Naive B cell (primary cell): ENCODE measurements at regions not wholly inside any gene's neighbourhood (a gene's known extent, or its start where the extent isn't known, plus 50 kb on each side); places are given as distances from the start of the nearest gene placed in this dataset.

Source experiments
- ATAC-seq, 2 donors: fragments of 150-1000 bp; cut with Tn5 transposase; 2 replicates each; pipeline ENCODE4 v1.10.0; 2021; ENCODE audit warnings: low read depth in 2 of 2, mild to moderate bottlenecking in 2 of 2, moderate library complexity in 2 of 2
- DNase-seq: peaks from one replicate; pipeline ENCODE4 v3.0.0; 2022
- H3K27ac Mint-ChIP-seq, 6 donors: one replicate each; pipeline ENCODE4 v1.8.0; 2020 to 2022; ENCODE audit warnings: mild to moderate bottlenecking in 6 of 6, mixed read lengths in 6 of 6, moderate library complexity in 5 of 6, inconsistent platforms in 2 of 6
- H3K27me3 Mint-ChIP-seq, 3 donors: one replicate each; pipeline ENCODE4 v1.8.0; 2021 to 2022; ENCODE audit warnings: mixed read lengths in 3 of 3, mild to moderate bottlenecking in 1 of 3
- H3K36me3 Mint-ChIP-seq, 2 donors: one replicate each; pipeline ENCODE4 v1.8.0; 2020 to 2022; ENCODE audit warnings: mixed read lengths in 2 of 2, inconsistent platforms in 1 of 2, mild to moderate bottlenecking in 1 of 2
- H3K4me1 Mint-ChIP-seq, 3 donors: one replicate each; pipeline ENCODE4 v1.8.0; 2020 to 2022; ENCODE audit warnings: mixed read lengths in 3 of 3, inconsistent platforms in 1 of 3, mild to moderate bottlenecking in 1 of 3, moderate library complexity in 1 of 3
- H3K4me3 Mint-ChIP-seq, 8 donors: one replicate each; pipeline ENCODE4 v1.8.0; 2020 to 2022; ENCODE audit warnings: mild to moderate bottlenecking in 8 of 8, mixed read lengths in 8 of 8, moderate library complexity in 8 of 8, inconsistent platforms in 2 of 8
- H3K9me3 Mint-ChIP-seq, 7 donors: one replicate each; pipeline ENCODE4 v1.8.0; 2020 to 2022; ENCODE audit warnings: mixed read lengths in 7 of 7, mild to moderate bottlenecking in 5 of 7, inconsistent platforms in 2 of 7, moderate library complexity in 1 of 7

DNA sequence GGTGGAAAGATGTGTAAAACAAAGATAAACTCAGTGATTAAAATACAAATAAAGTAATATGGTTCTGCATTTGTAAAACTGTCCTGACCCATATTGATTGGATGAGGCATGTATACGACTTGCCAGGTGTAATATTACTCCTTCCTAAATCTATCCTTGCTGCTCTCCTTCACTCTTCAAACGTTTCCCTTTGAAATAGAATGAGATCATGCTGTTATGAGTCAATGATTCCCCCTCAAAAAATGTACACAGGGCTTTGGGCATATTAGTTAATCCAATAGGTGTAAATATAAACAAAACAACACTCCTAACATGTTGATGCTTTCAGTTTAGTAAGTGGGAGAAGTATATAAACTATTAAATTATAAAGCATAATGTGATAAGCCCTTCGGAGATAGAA is 117.4 kb upstream of the GPM6A start:
- Mint-ChIP-seq H3K4me1 (no peaks in the 10 kb centered on the region), H3K9me3 (no peaks in the 10 kb centered on the region), H3K27ac (no peak overlapping the region), H3K4me3 (no peak overlapping the region), H3K36me3 (no peaks in the 10 kb centered on the region), H3K27me3 (no peaks in the 10 kb centered on the region)
- no peak for DNase-seq
- no peak for ATAC-seq

DNA sequence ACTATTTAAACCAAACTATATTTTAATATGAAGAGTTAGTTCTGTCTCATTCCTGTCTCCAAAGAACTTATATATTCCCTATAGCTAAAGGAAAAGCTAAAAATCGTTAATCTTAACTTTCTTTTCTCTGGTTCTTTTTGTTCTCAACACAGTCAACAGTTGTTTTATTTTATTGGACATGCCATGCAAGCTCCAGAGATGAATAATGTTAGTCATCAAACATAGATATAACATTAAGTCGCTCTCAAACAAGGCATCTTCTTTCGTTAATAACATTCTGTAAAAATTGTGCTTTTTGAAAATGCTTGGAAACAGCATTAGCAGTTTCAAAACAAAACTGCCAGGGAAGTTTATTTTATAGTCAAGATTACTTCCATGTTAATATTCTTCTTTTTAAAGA is 117.9 kb upstream of the GPM6A start:
- H3K27ac Mint-ChIP-seq: no peak overlapping the region
- no peak for ATAC-seq
- no peak for DNase-seq
- H3K4me3 Mint-ChIP-seq: no peak overlapping the region
- no peaks in the 10 kb centered on the region for H3K4me1 Mint-ChIP-seq
- H3K27me3 Mint-ChIP-seq: no peaks in the 10 kb centered on the region
- no peaks in the 10 kb centered on the region for H3K9me3 Mint-ChIP-seq
- H3K36me3 Mint-ChIP-seq: no peaks in the 10 kb centered on the region

DNA sequence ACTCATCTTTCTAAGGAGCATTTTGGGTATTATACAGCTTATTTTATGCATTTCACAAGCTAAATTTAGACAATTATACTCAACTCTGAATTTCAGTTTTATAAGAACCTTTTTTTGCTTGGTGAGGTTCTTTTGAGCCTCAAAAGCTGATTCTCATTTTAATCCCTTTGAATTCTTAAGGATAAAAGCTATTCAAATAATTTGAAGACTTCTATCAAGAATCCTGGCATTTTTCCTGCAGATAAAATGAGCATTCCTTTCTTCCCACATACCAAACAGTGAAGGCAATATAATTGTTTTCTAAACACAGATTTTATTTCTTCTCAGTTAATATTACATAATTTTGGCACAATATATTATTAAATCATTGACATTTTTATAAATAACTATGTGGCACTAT is 118.4 kb upstream of the GPM6A start:
- Mint-ChIP-seq H3K4me3 (no peak overlapping the region), H3K27ac (no peak overlapping the region), H3K27me3 (no peaks in the 10 kb centered on the region), H3K9me3 (no peaks in the 10 kb centered on the region), H3K4me1 (no peaks in the 10 kb centered on the region), H3K36me3 (no peaks in the 10 kb centered on the region)
- no peak for DNase-seq
- ATAC-seq: no peak

DNA sequence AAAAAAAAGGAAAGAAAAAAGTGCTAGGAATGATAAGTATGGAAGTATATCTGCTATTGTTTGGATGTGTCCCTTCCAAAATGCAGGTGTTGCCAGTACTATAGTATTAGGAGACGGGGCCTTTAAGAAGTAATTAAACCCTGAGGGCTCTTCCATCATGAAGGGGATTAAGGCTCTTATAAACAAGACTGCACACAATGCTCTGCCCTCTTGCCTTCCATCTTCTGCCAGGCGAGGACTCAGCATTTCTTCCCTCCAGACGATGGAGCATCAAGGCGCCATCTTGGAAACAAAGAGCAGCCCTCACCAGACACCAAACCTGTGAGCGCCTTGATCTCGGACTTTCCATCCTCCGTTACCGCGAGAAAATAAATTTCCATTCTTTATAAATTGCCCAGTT is 120.1 kb upstream of the GPM6A start:
- Mint-ChIP-seq H3K27ac (no peak overlapping the region), H3K4me3 (peak overlapping the region in 1 of 8 donors; percentile 60), H3K27me3 (no peaks in the 10 kb centered on the region), H3K9me3 (no peaks in the 10 kb centered on the region), H3K36me3 (no peaks in the 10 kb centered on the region), H3K4me1 (no peaks in the 10 kb centered on the region)
- DNase-seq: no peak
- ATAC-seq: no peak

DNA sequence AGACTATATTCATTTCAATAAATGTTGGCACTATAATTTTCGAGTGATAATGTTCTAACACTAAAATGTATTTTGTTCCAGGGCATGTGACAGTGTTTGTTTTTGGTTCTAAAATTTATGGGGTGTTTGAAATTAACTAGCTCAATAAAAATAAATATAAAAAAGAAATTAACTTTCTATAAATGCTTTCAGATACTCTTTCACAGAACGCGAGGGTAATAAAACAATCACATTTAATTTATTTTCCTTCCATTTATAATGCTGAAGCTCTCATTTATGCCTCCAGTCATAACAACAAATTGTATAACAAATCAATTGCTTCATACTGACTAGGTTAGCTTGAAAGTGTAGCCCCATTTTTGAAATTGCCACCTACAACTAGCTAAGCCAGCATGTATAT is 122.4 kb upstream of the GPM6A start:
- ATAC-seq: no peak
- Mint-ChIP-seq H3K36me3 (no peaks in the 10 kb centered on the region), H3K27ac (no peak overlapping the region), H3K27me3 (no peaks in the 10 kb centered on the region), H3K9me3 (no peaks in the 10 kb centered on the region), H3K4me3 (no peak overlapping the region), H3K4me1 (no peaks in the 10 kb centered on the region)
- no peak for DNase-seq

DNA sequence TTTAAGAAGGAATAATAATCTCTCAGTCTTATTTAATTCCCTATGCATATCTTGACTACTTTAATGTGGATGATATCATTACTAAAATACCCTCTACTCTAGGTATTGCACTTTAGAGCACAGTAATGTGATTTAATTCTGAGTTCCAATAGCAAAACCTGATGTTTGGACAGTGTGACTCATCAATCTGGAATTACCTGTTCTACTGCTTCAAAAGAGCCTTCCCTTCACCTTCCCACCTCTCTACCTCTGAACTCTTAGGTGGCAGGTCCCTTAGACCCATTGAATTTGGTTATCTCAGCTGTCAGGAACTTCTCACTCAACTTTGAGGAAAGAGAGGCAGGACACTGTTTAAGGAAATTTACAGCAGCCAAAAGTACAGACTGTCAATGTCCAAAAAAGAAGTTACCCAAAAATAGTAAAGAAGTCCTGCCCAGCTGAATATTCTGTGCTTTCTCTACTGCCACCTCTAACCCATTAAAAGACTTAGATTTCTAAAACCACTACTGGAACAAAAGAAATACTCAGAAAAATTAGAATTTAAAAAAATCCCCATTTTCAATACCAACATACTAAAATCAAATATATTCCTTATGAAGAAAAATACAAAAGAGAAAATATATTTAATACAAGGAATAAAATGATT is 123.1 kb upstream of the GPM6A start:
- ATAC-seq (no peak), DNase-seq (no peak)
- H3K4me3 Mint-ChIP-seq: no peak overlapping the region
- no peaks in the 10 kb centered on the region for H3K27me3 Mint-ChIP-seq
- no peak overlapping the region for H3K27ac Mint-ChIP-seq
- H3K36me3 Mint-ChIP-seq: no peaks in the 10 kb centered on the region
- no peaks in the 10 kb centered on the region for H3K9me3 Mint-ChIP-seq
- no peaks in the 10 kb centered on the region for H3K4me1 Mint-ChIP-seq

DNA sequence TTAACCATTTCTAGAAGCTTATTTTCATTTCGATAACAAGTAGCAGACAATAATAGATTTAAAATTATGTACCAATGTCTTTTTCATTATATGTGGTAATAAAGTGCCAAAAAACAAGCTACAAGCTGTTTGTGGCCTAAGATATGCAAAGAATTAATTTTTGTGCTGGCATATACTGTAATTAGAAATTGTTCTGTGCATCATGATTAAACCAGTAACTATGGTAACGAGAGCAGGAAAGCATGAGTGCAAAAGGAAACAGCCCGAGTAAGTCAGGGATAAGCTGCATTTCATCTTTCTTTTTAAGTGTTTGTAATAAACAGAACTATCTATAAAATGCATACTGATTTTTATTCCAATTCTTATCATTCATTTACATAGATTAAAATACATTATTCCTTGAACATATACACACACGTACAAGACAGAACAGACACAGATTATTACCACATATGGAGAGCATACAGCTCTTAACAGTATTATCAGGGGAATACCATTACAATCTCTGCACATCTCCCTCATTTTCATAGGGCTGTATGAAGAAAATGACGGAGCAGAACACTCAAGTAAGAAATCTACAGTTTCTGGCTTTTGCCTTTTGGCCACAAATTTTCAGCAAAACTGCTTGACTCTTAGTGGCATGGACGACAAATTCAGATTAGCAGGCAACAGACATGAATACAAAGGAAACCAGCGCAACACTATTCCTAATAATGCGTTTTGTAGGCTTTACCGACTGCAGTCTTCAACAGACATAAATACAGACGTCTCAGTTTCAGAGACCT is 121.3 kb upstream of the WDR17 start:
- H3K4me3 Mint-ChIP-seq: no peak overlapping the region
- H3K9me3 Mint-ChIP-seq: peaks cover 0 to 2% (median 0%) of the 10 kb centered on the region in 7 donors
- no peaks in the 10 kb centered on the region for H3K36me3 Mint-ChIP-seq
- DNase-seq (no peak), ATAC-seq (no peak)
- H3K4me1 Mint-ChIP-seq: peaks cover 6% of the 10 kb centered on the region in 3 donors
- H3K27me3 Mint-ChIP-seq: no peaks in the 10 kb centered on the region
- no peak overlapping the region for H3K27ac Mint-ChIP-seq

DNA sequence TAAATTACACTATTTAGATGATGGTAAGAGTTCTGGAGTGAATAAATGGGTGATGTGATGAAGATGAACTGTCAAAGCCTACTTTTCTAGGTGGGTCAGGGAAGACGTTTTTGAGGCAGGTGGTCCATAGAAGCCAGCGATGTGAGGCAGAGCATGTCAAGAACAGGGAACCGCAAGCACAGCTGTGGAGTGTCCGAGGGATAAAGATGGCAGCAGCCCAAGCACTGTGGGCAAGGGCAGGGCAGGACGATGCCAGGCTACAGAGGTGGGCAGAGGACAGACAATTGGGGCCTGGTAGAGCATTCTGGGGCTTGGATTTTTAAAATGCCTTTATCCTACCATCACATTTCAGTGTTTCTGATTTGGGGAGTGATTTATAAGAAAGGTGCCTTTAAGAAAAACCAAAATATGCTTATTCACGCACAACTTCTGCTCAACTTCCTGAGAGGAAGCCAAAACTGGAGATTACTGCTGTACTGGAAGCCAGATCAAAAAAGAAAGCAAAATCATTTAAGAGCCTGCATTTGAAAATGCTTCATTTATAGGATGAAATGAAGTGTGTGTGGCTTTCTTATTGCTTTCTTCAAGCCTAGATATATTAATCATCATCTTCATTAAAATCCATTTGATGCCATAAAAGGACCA is 119.0 kb upstream of the WDR17 start:
- no peaks in the 10 kb centered on the region for H3K27me3 Mint-ChIP-seq
- H3K27ac Mint-ChIP-seq: peak overlapping the region in 1 of 6 donors; percentile 39
- ATAC-seq: no peak
- H3K36me3 Mint-ChIP-seq: no peaks in the 10 kb centered on the region
- peak overlapping the region in 5 of 8 donors; percentile 6 to 75 (median 31) for H3K4me3 Mint-ChIP-seq
- H3K9me3 Mint-ChIP-seq: no peaks in the 10 kb centered on the region
- DNase-seq: no peak
- peaks cover 6% of the 10 kb centered on the region in 3 donors for H3K4me1 Mint-ChIP-seq

DNA sequence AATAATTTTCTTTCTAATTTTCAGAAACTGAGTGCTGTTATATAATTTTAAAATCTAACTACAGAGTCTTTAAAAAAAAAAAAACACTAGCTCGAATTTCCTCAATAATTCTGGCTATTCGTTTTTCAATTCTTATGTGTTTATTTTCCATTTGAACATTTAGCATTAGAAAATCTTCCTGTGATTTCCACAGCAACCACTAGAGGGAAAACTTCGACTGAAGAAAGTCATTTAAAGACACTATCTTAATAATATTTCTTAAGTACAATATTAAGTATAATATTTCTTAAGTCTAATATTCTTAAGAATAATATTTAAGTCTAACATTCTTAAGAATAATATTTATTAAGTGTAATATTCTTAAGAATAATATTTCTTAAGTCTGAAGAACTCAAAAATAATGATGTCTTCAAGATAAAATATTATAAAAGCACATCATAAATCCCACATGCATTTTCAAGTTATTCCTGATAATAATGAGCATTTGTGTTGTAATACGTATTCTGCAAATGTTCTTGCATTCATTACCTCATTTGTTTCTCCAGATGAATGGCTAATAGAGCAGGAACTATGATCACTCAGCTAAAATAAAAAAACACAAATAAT is 118.4 kb upstream of the WDR17 start:
- ATAC-seq (no peak), DNase-seq (no peak)
- no peaks in the 10 kb centered on the region for H3K9me3 Mint-ChIP-seq
- H3K27me3 Mint-ChIP-seq: no peaks in the 10 kb centered on the region
- H3K27ac Mint-ChIP-seq: no peak overlapping the region
- H3K4me3 Mint-ChIP-seq: no peak overlapping the region
- H3K4me1 Mint-ChIP-seq: peaks cover 6% of the 10 kb centered on the region in 3 donors
- H3K36me3 Mint-ChIP-seq: no peaks in the 10 kb centered on the region

DNA sequence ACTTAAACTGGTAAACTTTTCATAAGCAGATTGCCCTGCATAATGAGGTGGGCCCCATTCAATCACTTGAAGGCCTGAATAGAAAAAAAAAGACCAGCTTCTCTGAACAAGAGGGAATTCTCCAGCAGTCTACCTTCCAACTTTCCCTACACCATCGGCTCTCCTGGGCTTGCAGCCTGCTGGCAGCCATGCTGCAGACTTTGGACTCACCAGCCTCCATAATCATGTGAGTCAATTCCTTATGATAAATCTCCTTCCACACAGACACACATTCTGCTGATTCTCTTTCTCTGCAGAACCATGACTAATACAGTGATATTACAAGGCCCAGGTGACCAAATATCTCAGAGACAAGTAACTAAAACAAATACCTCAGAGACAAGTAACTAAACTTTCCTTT is 113.8 kb upstream of the WDR17 start:
- Mint-ChIP-seq H3K4me1 (peaks cover 6 to 7% (median 6%) of the 10 kb centered on the region in 3 donors), H3K4me3 (no peak overlapping the region), H3K27me3 (no peaks in the 10 kb centered on the region), H3K9me3 (no peaks in the 10 kb centered on the region), H3K27ac (peak overlapping the region in 1 of 6 donors; percentile 64), H3K36me3 (no peaks in the 10 kb centered on the region)
- DNase-seq: no peak
- ATAC-seq: no peak

DNA sequence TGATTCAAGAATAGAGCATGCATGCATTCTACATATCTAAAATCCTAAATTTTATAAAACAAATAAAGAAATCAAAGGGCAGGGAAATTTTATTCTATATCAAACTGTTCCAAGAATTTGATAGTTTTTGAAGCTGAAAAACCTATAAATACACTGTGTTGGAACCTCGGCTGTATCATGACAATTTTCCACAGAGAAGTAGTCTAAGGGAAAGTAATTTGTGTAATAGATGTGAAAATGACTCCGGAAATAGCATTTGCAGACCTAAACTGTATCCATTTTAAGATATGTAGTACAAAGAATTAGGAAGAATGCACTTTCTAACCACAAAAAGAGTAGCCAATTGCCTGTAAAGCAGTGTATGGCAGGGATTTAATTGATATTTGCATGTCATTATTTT is 112.5 kb upstream of the WDR17 start:
- no peaks in the 10 kb centered on the region for H3K27me3 Mint-ChIP-seq
- H3K4me3 Mint-ChIP-seq: no peak overlapping the region
- no peak for ATAC-seq
- DNase-seq: no peak
- H3K27ac Mint-ChIP-seq: no peak overlapping the region
- no peaks in the 10 kb centered on the region for H3K9me3 Mint-ChIP-seq
- H3K36me3 Mint-ChIP-seq: no peaks in the 10 kb centered on the region
- H3K4me1 Mint-ChIP-seq: peaks cover 6 to 7% (median 6%) of the 10 kb centered on the region in 3 donors

DNA sequence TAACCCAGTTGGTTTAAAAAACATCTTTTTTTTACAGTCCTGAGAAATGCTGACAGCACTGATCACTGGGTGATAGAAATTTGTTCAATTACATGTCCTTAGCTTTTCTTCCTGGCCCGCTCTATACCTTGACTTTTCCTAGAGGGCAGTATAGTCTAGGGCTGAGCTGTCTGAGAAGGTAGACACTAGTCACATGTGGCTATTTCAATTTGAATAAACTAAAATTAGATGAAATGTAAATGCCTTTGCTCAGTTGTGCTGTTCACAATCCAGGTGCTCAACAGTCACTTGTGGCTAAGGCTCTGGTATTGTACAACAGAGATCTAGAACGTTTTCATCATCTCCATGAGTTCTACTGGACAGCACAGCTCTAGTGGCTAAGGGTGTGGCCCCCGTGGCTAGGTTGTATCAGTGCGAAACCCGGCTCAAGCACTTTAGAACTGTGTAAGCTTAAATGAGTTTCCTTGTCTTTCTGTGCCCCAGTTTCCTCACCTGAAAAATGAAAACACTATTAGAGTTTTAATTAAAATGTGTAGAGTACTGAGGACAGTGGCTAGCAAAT is 111.6 kb upstream of the WDR17 start:
- no peak overlapping the region for H3K4me3 Mint-ChIP-seq
- peak; percentile 16 for DNase-seq
- no peaks in the 10 kb centered on the region for H3K36me3 Mint-ChIP-seq
- H3K4me1 Mint-ChIP-seq: peaks cover 6 to 7% (median 7%) of the 10 kb centered on the region in 3 donors
- ATAC-seq: peak; percentile 82 to 92
- no peaks in the 10 kb centered on the region for H3K9me3 Mint-ChIP-seq
- H3K27me3 Mint-ChIP-seq: peaks cover 0 to under 1% (median 0%) of the 10 kb centered on the region in 3 donors
- no peak overlapping the region for H3K27ac Mint-ChIP-seq

DNA sequence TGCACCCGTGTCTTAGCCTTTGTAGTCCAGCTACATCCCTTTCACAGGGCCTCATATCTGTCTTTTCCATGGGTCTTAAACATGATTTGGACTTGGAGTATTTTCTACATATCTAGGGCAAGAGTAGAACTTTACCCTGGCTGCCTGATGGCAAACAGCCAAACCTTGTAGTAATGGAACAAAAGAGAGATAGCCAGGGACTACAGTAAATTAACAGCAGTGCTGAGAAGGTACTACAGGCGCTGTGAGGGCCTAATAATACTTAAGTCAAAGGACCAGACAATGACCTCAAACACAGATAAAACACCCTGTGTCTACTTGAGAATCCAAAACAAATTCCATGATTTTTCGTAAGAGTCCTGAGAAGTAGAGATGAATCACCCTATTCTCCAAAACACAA is 111.0 kb upstream of the WDR17 start:
- no peaks in the 10 kb centered on the region for H3K36me3 Mint-ChIP-seq
- H3K27ac Mint-ChIP-seq: no peak overlapping the region
- H3K4me1 Mint-ChIP-seq: peaks cover 7 to 12% (median 10%) of the 10 kb centered on the region in 3 donors
- H3K4me3 Mint-ChIP-seq: no peak overlapping the region
- ATAC-seq (no peak), DNase-seq (no peak)
- H3K27me3 Mint-ChIP-seq: peaks cover 0 to 6% (median 0%) of the 10 kb centered on the region in 3 donors
- H3K9me3 Mint-ChIP-seq: no peaks in the 10 kb centered on the region
